ENCODE measurements at regions not wholly inside any gene's neighbourhood (a gene's known extent, or its start where the extent isn't known, plus 50 kb on each side); places are given as distances from the start of the nearest gene placed in this dataset.
"Not testable (repeated sequence)": the region's sequence is repeated elsewhere in the genome, so short reads cannot be mapped to it uniquely, and the experiment has no call there.

DNA sequence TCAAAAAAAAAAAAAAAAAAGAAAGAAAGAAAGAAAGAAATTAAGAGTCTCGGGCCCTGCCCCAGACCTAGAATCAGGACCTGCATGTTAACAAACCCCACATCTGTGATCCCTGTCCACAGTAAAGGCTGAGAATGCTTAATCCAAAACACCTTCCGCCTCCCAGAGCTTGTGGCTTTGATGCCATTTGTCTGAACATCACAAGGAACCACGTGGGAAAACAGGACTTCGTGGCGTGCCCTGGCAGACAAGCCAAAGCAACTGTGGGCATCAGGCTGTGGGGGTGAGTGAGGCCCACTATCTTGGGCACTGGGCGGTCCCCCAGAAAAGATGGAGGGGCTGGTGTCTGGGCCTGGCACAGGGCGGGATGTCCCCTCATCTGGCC lies 173.4 kb upstream of the CIBAR2 start:
- no peaks in the 10 kb centered on the region for H3K36me3 ChIP-seq (ENCODE audit: control insufficient read depth, insufficient read depth, low read length)
- no peak for DNase-seq (ENCODE audit: low read depth)
- peaks cover 37% of the 10 kb centered on the region for H3K27me3 ChIP-seq (ENCODE audit: control insufficient read depth, insufficient read depth, low read length)
- H3K4me3 ChIP-seq (ENCODE audit: low read depth, low read length): no peak overlapping the region
- TF ChIP-seq, protein P1, sequence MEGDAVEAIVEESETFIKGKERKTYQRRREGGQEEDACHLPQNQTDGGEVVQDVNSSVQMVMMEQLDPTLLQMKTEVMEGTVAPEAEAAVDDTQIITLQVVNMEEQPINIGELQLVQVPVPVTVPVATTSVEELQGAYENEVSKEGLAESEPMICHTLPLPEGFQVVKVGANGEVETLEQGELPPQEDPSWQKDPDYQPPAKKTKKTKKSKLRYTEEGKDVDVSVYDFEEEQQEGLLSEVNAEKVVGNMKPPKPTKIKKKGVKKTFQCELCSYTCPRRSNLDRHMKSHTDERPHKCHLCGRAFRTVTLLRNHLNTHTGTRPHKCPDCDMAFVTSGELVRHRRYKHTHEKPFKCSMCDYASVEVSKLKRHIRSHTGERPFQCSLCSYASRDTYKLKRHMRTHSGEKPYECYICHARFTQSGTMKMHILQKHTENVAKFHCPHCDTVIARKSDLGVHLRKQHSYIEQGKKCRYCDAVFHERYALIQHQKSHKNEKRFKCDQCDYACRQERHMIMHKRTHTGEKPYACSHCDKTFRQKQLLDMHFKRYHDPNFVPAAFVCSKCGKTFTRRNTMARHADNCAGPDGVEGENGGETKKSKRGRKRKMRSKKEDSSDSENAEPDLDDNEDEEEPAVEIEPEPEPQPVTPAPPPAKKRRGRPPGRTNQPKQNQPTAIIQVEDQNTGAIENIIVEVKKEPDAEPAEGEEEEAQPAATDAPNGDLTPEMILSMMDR (IDR thresholded peaks at IDR 0.05; ENCODE audit: insufficient read depth, low read length, poor library complexity, severe bottlenecking): no peak

GRCh38 chr16:85286066-85286831 lies 174.0 kb upstream of the CIBAR2 start:
- Histone ChIP-seq H3K36me3 (ENCODE audit: control insufficient read depth, insufficient read depth, low read length) (no peaks in the 10 kb centered on the region), H3K4me3 (ENCODE audit: low read depth, low read length) (no peak overlapping the region), H3K27me3 (ENCODE audit: control insufficient read depth, insufficient read depth, low read length) (peaks cover 34% of the 10 kb centered on the region)
- no peak for DNase-seq (ENCODE audit: low read depth)
- TF ChIP-seq, protein P1 (IDR thresholded peaks at IDR 0.05; ENCODE audit: insufficient read depth, low read length, poor library complexity, severe bottlenecking): no peak

DNA sequence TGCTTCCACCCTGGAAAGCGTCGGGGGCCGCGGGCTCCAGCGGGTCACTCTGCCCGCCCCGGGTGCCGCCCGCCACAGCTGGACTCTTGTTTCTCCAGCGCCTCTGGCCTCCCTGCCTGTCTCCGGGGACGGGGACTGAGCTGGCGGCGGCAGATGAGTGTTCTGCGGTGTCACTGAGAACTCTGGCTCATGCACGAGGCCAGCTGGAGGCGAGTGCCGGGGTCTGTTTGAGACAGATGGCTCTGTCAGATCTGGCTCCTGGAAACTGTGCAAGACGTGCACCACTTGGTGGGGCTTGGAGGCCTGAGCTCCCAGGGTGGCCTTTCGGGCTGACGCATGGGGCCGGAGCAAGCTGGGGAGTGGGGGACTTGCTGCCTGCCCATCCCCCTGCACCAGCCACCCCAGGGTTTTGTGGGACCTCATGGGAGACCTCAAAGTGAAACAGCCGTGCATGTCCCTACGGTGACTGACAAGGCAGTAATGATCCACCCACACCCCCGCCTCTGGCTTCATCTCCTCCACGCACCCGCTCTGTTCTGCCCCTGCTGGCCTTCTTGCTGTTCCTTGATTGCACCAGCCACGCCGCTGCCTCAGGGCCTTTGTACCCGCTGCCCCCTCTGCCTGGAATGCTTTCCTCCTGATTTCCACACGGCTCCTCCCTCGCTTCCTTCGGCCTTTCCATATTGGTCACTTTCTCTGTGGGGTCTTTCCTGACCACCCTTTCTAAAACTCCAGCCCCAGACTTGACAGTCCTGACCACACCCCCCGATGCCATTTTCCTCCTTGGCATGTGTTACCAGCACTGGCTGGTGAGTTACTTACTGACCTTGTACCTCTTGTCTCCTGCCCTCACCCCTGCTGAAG lies 174.9 kb upstream of the CIBAR2 start:
- no peak for DNase-seq (ENCODE audit: low read depth)
- Histone ChIP-seq H3K4me3 (ENCODE audit: low read depth, low read length) (no peak overlapping the region), H3K36me3 (ENCODE audit: control insufficient read depth, insufficient read depth, low read length) (no peaks in the 10 kb centered on the region), H3K27me3 (ENCODE audit: control insufficient read depth, insufficient read depth, low read length) (peaks cover 34% of the 10 kb centered on the region)
- TF ChIP-seq, protein P1 (IDR thresholded peaks at IDR 0.05; ENCODE audit: insufficient read depth, low read length, poor library complexity, severe bottlenecking): no peak

DNA sequence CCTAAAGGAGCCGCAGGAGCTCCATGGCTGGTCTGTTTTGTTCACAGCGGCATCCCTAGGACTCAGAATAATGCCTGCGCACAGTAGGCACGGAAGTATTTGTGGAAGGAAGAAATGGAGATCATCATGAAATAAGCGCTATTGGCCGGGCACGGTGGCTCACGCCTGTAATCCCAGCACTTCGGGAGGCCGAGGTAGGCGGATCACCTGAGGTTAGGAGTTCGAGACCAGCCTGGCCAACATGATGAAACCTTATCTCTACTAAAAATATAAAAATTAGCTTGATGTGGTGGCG lies 175.5 kb upstream of the CIBAR2 start:
- H3K4me3 ChIP-seq (ENCODE audit: low read depth, low read length); H3K36me3 ChIP-seq (ENCODE audit: control insufficient read depth, insufficient read depth, low read length); DNase-seq (ENCODE audit: low read depth): not testable (repeated sequence)
- peaks cover 33% of the 10 kb centered on the region for H3K27me3 ChIP-seq (ENCODE audit: control insufficient read depth, insufficient read depth, low read length)

DNA sequence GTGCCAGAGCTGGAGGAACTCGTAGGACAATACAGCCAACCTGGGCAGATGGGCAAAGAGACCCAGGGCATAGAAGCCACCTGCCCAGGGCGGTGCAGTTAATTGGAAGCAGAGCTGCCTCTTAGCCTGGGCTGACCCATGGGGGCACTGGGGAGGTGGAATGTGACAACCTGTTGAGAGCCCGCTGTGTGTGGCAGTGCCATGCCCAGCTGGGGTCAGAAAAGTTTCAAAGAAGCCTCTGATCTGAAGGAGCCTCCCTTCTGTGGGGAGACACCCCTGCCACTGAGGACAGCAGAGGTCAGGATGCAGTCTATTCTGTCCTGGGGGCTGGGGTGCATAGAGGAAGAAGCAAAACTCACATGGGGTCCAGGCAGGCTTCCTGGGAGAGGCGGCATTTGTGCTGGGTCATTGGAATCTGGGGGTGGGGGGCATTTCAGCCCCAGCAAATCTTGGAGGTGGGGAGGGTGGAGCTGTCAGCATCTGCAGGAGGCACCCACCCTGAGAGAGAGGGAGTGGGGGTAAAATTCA lies 176.1 kb upstream of the CIBAR2 start:
- Histone ChIP-seq H3K36me3 (ENCODE audit: control insufficient read depth, insufficient read depth, low read length) (no peaks in the 10 kb centered on the region), H3K4me3 (ENCODE audit: low read depth, low read length) (no peak overlapping the region), H3K27me3 (ENCODE audit: control insufficient read depth, insufficient read depth, low read length) (peaks cover 28% of the 10 kb centered on the region)
- DNase-seq (ENCODE audit: low read depth): no peak
- TF ChIP-seq, protein P1 (IDR thresholded peaks at IDR 0.05; ENCODE audit: insufficient read depth, low read length, poor library complexity, severe bottlenecking): no peak

GRCh38 chr16:85288869-85289660 lies 176.8 kb upstream of the CIBAR2 start:
- Histone ChIP-seq H3K4me3 (ENCODE audit: low read depth, low read length) (no peak overlapping the region), H3K36me3 (ENCODE audit: control insufficient read depth, insufficient read depth, low read length) (no peaks in the 10 kb centered on the region), H3K27me3 (ENCODE audit: control insufficient read depth, insufficient read depth, low read length) (peaks cover 23% of the 10 kb centered on the region)
- TF ChIP-seq, protein P1 (IDR thresholded peaks at IDR 0.05; ENCODE audit: insufficient read depth, low read length, poor library complexity, severe bottlenecking): no peak
- no peak for DNase-seq (ENCODE audit: low read depth)

All from kidney epithelial cell (primary cell).